ENCODE measurements at regions not wholly inside any gene's neighbourhood (a gene's known extent, or its start where the extent isn't known, plus 50 kb on each side); places are given as distances from the start of the nearest gene placed in this dataset.

GRCh38 chr1:222053790-222054294 is 312.0 kb upstream of the DUSP10 start:
- TF ChIP-seq POLR2A (IDR thresholded peaks at IDR 0.05) (no peak), POLR2AphosphoS5 (IDR thresholded peaks at IDR 0.05) (no peak)

Measured in prostate gland (tissue), 1 donor.